SK-N-MC (cell line): ENCODE measurements at regions not wholly inside any gene's neighbourhood (a gene's known extent, or its start where the extent isn't known, plus 50 kb on each side); places are given as distances from the start of the nearest gene placed in this dataset.

Source experiments
- EZH2 ChIP-seq: fragments of 200-600 bp; sonication (generic); IDR thresholded peaks from one replicate; pipeline ENCODE4 v1.6.1; 2017; ENCODE audit warnings: antibody characterized with exemption
- FOXP2 ChIP-seq: optimal IDR thresholded peaks from 2 replicates; pipeline ENCODE3; 2011; ENCODE audit warnings: mild to moderate bottlenecking, moderate library complexity; ENCODE audit not compliant: insufficient read depth; ENCODE audit errors: extremely low read length, control extremely low read depth
- POLR2AphosphoS5 ChIP-seq: IDR thresholded peaks from 2 replicates; pipeline ENCODE4 v1.6.1; 2012; ENCODE audit warnings: mild to moderate bottlenecking, low read depth, low read length, borderline replicate concordance

DNA sequence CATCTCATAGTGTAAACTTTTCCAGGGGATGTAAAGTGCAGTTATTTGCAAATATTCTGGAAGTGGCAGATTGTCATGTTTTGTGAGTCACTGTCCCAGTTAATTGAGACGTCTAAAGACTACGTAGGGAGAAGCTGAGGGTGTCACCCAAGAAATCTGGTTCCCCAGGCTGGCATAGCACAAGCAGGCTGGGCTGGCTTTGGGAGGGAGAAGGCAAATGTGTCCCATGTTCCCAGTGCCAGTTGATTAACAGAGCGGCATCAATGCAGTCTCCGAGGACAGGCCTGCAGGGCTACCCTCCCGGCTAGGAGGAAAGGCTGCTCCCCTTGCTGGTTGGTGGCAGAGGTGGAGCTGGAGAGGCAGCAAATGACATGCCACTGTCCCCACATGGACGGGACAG lies 388.3 kb upstream of the MKI67 start:
- TF ChIP-seq POLR2AphosphoS5 = no peak
- no peak for TF ChIP-seq EZH2
- no peak for TF ChIP-seq FOXP2
